ENCODE measurements at regions not wholly inside any gene's neighbourhood (a gene's known extent, or its start where the extent isn't known, plus 50 kb on each side); places are given as distances from the start of the nearest gene placed in this dataset.

- DNase-seq (ENCODE audit: low spot score), result no peak
- Histone ChIP-seq H3K4me1 (ENCODE audit: control insufficient read depth in 1 of 2, low read depth in 2 of 2) (no peaks in the 10 kb centered on the region), H3K27ac (no peak overlapping the region), H3K27me3 (replicated peaks; ENCODE audit: insufficient read depth) (no peaks in the 10 kb centered on the region), H3K9me3 (no peaks in the 10 kb centered on the region), H3K4me3 (no peak overlapping the region), H3K36me3 (no peaks in the 10 kb centered on the region)
- ATAC-seq (ENCODE audit: insufficient number of reproducible peaks, low FRiP score, low read depth), result no peak
- no peak for TF ChIP-seq CTCF (IDR thresholded peaks at IDR 0.05)
Observed at GRCh38 chr6:90978046-90978445, 391.2 kb upstream of the MAP3K7 start.

DNA sequence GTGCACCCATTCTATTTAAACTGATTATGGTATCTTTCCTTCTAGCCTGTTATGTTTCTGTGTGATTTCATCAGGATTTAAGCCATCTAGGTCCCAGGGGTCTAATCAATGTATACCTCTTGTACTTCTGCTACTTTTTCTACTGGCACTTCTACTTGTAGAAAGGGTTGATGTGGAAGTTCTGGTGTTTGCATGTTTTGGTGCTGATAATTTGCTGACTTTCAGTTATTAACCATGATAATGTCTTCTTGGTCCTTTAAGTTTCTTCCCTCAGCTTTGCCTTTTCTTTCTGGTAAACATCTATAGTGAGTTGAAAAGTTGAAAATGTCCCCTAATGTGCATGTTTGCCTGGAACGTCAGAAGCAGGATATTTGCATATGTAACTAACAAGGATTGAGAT lies 390.6 kb upstream of the MAP3K7 start:
- ATAC-seq (ENCODE audit: insufficient number of reproducible peaks, low FRiP score, low read depth) (no peak), DNase-seq (ENCODE audit: low spot score) (no peak)
- Histone ChIP-seq H3K4me3 (no peak overlapping the region), H3K9me3 (no peaks in the 10 kb centered on the region), H3K27ac (no peak overlapping the region), H3K4me1 (ENCODE audit: control insufficient read depth in 1 of 2, low read depth in 2 of 2) (no peaks in the 10 kb centered on the region), H3K27me3 (replicated peaks; ENCODE audit: insufficient read depth) (no peaks in the 10 kb centered on the region), H3K36me3 (no peaks in the 10 kb centered on the region)
- no peak for TF ChIP-seq CTCF (IDR thresholded peaks at IDR 0.05)

DNA sequence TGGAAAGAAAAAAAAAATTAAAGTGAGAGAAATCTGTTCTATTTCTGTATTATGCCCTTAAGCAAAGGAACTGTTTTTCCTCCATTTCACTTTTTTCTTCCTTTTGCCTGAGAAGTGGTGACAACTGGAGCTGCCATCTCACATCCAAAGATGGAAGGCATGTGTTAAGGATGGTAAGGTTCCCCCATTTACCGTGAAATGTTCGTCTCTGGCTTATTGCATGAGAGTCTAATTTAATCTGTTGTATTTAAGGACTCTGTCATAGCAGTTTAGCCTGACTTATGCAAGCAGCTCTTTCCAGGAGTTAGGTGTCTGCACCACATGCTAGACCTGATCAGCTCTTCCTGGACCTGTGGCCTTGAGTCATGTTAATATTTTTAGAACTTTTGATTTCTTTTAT lies 389.5 kb upstream of the MAP3K7 start:
- Histone ChIP-seq H3K36me3 (no peaks in the 10 kb centered on the region), H3K9me3 (no peaks in the 10 kb centered on the region), H3K27me3 (replicated peaks; ENCODE audit: insufficient read depth) (no peaks in the 10 kb centered on the region), H3K27ac (no peak overlapping the region), H3K4me1 (ENCODE audit: control insufficient read depth in 1 of 2, low read depth in 2 of 2) (no peaks in the 10 kb centered on the region), H3K4me3 (no peak overlapping the region)
- ATAC-seq (ENCODE audit: insufficient number of reproducible peaks, low FRiP score, low read depth), result no peak
- no peak for DNase-seq (ENCODE audit: low spot score)
- TF ChIP-seq CTCF (IDR thresholded peaks at IDR 0.05), result no peak

DNA sequence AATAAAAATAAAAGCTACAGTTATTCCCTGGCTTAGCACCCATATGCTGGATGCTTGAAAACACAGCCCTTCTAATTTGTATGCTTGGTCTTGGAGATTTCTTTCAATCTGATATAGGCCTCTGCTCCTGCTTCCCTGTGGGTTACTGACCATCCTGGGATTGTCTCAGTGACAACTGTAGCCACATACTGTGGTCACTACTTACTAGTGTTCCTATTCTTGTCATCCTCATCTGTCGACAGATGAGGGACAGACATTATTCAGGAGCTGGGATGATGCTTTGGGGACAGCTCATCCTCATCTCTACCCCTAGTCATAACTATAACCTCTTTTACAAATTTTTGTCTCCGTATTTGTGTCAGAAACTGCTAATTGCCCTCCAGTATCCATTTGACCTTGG lies 388.9 kb upstream of the MAP3K7 start:
- H3K4me3 ChIP-seq, result no peak overlapping the region
- no peaks in the 10 kb centered on the region for H3K9me3 ChIP-seq
- H3K27me3 ChIP-seq (replicated peaks; ENCODE audit: insufficient read depth), result no peaks in the 10 kb centered on the region
- no peak for ATAC-seq (ENCODE audit: insufficient number of reproducible peaks, low FRiP score, low read depth)
- no peak for TF ChIP-seq CTCF (IDR thresholded peaks at IDR 0.05)
- DNase-seq (ENCODE audit: low spot score), result no peak
- no peaks in the 10 kb centered on the region for H3K36me3 ChIP-seq
- H3K27ac ChIP-seq, result no peak overlapping the region
- no peaks in the 10 kb centered on the region for H3K4me1 ChIP-seq (ENCODE audit: control insufficient read depth in 1 of 2, low read depth in 2 of 2)

DNA sequence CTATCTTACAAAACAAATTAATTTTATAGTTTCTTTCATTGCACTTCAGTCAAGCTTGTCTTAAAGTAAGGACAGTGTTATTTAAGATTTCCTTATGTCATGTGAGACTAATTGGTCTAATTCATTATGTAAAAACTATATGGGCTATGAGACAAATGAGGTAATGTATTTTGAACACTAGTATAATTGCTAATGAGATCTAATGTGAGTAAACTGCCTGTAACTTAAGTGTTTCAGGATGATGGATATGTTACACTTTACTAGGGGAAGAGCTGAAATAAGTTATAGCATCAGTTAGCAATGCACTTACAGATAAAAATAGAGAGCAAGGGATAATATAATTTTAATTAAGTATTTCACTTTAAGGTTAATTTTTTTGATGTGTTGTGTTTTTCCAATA lies 386.3 kb upstream of the MAP3K7 start:
- ATAC-seq (ENCODE audit: insufficient number of reproducible peaks, low FRiP score, low read depth), result no peak
- no peak overlapping the region for H3K4me3 ChIP-seq

More for the DNA sequence above, 386.3 kb upstream of the MAP3K7 start:
- no peaks in the 10 kb centered on the region for H3K9me3 ChIP-seq
- no peak for TF ChIP-seq CTCF (IDR thresholded peaks at IDR 0.05)
- H3K27me3 ChIP-seq (replicated peaks; ENCODE audit: insufficient read depth), result no peaks in the 10 kb centered on the region
- no peak for DNase-seq (ENCODE audit: low spot score)
- no peak overlapping the region for H3K27ac ChIP-seq
- no peaks in the 10 kb centered on the region for H3K36me3 ChIP-seq
- H3K4me1 ChIP-seq (ENCODE audit: control insufficient read depth in 1 of 2, low read depth in 2 of 2), result no peaks in the 10 kb centered on the region

Data from thoracic aorta (tissue), 2 donors.